ENCODE measurements at regions not wholly inside any gene's neighbourhood (a gene's known extent, or its start where the extent isn't known, plus 50 kb on each side); places are given as distances from the start of the nearest gene placed in this dataset.

GRCh38 chr10:80988755-80989154 lies 451.1 kb downstream of the SH2D4B start:
- no peaks in the 10 kb centered on the region for H3K9me3 ChIP-seq (ENCODE audit: control insufficient read depth, insufficient read depth, low read length)
- no peak overlapping the region for H3K4me3 ChIP-seq (ENCODE audit: low read depth, low read length)
- H3K27ac ChIP-seq (ENCODE audit: low read depth, low read length), result no peak overlapping the region
- CTCF ChIA-PET, result no interaction called here
- POLR2A ChIA-PET, result no interaction called here
- no peak for DNase-seq (ENCODE audit: low read depth, low spot score)
- no peaks in the 10 kb centered on the region for H3K27me3 ChIP-seq (ENCODE audit: control insufficient read depth, insufficient read depth, low read length)
- TF ChIP-seq CTCF (IDR thresholded peaks at IDR 0.05; ENCODE audit: low read depth, low read length), result no peak

GRCh38 chr10:80996615-80997193 lies 459.0 kb downstream of the SH2D4B start:
- DNase-seq (ENCODE audit: low read depth, low spot score), result no peak
- CTCF ChIA-PET, result no interaction called here
- POLR2A ChIA-PET, result no interaction called here
- Histone ChIP-seq H3K9me3 (ENCODE audit: control insufficient read depth, insufficient read depth, low read length) (peaks cover 19% of the 10 kb centered on the region), H3K27me3 (ENCODE audit: control insufficient read depth, insufficient read depth, low read length) (no peaks in the 10 kb centered on the region), H3K27ac (ENCODE audit: low read depth, low read length) (no peak overlapping the region), H3K4me3 (ENCODE audit: low read depth, low read length) (no peak overlapping the region)
- no peak for TF ChIP-seq CTCF (IDR thresholded peaks at IDR 0.05; ENCODE audit: low read depth, low read length)

- POLR2A ChIA-PET, result no interaction called here
- Histone ChIP-seq H3K27me3 (ENCODE audit: control insufficient read depth, insufficient read depth, low read length) (no peaks in the 10 kb centered on the region), H3K9me3 (ENCODE audit: control insufficient read depth, insufficient read depth, low read length) (peaks cover 19% of the 10 kb centered on the region), H3K27ac (ENCODE audit: low read depth, low read length) (no peak overlapping the region), H3K4me3 (ENCODE audit: low read depth, low read length) (no peak overlapping the region)
- TF ChIP-seq CTCF (IDR thresholded peaks at IDR 0.05; ENCODE audit: low read depth, low read length), result no peak
- CTCF ChIA-PET, result no interaction called here
- DNase-seq (ENCODE audit: low read depth, low spot score), result no peak
These were observed 463.1 kb downstream of the SH2D4B start for GRCh38 chr10:81000781-81001180.

GRCh38 chr10:81002382-81002781 lies 464.7 kb downstream of the SH2D4B start:
- CTCF ChIA-PET, result no interaction called here
- Histone ChIP-seq H3K4me3 (ENCODE audit: low read depth, low read length) (no peak overlapping the region), H3K27me3 (ENCODE audit: control insufficient read depth, insufficient read depth, low read length) (no peaks in the 10 kb centered on the region), H3K9me3 (ENCODE audit: control insufficient read depth, insufficient read depth, low read length) (peaks cover 10% of the 10 kb centered on the region), H3K27ac (ENCODE audit: low read depth, low read length) (no peak overlapping the region)
- POLR2A ChIA-PET, result no interaction called here
- TF ChIP-seq CTCF (IDR thresholded peaks at IDR 0.05; ENCODE audit: low read depth, low read length), result no peak
- no peak for DNase-seq (ENCODE audit: low read depth, low spot score)

- ChIA-PET POLR2A (no interaction called here), CTCF (no interaction called here)
- H3K9me3 ChIP-seq (ENCODE audit: control insufficient read depth, insufficient read depth, low read length), result peaks cover 4% of the 10 kb centered on the region
- H3K4me3 ChIP-seq (ENCODE audit: low read depth, low read length), result no peak overlapping the region
- no peak overlapping the region for H3K27ac ChIP-seq (ENCODE audit: low read depth, low read length)
- no peaks in the 10 kb centered on the region for H3K27me3 ChIP-seq (ENCODE audit: control insufficient read depth, insufficient read depth, low read length)
- DNase-seq (ENCODE audit: low read depth, low spot score), result no peak
- no peak for TF ChIP-seq CTCF (IDR thresholded peaks at IDR 0.05; ENCODE audit: low read depth, low read length)
These were observed 470.2 kb downstream of the SH2D4B start for GRCh38 chr10:81007872-81008271.
